GM19452 (cell line): ENCODE measurements at regions not wholly inside any gene's neighbourhood (a gene's known extent, or its start where the extent isn't known, plus 50 kb on each side); places are given as distances from the start of the nearest gene placed in this dataset.

Source experiments
- ATAC-seq: cut with Tn5 transposase; IDR thresholded peaks from one replicate; pipeline ENCODE4 v1.9.1; 2021; ENCODE audit not compliant: unreplicated experiment

GRCh38 chr5:31049936-31050704, 143.4 kb upstream of the CDH6 start:
- no peak for ATAC-seq

DNA sequence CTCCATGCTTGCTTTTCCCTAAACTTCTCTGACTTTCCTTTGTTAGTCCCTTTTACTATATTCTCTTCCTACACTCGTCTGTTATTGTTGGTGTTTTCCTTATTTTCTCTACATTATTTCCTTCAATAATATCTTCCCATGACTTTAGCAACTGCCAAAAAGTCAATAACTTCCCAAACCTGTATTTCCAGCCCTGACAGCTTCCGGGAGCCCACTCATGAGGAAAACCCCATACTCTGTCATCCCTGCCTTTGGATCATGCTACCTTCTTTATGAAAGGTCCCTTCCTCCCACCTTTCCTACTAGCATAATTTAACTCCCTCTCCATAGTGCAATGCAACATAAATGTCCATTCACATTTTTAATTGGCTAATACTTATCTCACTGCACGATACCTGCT, 144.0 kb upstream of the CDH6 start:
- ATAC-seq, result no peak

- no peak for ATAC-seq
These were observed 144.9 kb upstream of the CDH6 start for GRCh38 chr5:31048282-31049270.

DNA sequence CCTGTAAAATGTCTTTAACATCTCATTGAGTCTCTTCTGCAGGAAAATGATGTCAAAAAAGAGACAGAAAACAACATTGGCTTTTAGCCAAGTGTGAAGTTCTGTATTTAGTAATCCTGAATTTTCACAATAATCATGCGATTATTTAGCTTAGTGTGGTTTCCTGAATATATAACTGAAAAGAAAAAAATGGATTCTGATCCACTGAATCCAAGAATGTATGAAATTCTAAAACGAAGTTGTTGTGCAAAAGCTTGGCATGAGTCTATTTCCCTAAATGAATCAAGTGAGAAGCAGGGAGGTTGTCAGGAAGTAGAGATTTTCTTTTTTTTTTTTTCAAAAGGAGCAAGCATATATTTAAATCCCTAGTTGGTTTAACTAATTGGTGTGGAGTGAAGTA, 145.9 kb upstream of the CDH6 start:
- ATAC-seq, result no peak

DNA sequence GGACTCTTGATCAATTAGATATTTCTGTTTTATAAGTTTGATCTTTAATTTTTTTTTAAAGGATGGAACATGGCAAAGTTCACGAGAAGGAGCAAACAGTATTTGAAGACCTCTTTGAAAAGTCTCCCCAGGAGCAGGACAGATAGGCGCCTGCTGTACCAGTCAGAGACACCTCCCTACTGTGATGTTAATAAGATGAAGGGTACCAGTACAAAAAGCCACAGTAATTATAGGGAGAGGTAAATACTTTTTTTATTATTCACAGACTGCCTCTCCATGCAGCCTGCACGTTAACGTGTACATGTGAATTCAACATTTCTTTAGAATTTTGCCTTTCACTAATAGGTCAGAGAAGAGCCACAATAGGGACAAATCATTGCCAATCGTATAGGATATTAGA, 146.5 kb upstream of the CDH6 start:
- ATAC-seq, result no peak

- ATAC-seq, result no peak
These were observed 157.1 kb upstream of the CDH6 start for GRCh38 chr5:31036411-31036810.

GRCh38 chr5:31033295-31033694, 160.2 kb upstream of the CDH6 start:
- ATAC-seq, result no peak

DNA sequence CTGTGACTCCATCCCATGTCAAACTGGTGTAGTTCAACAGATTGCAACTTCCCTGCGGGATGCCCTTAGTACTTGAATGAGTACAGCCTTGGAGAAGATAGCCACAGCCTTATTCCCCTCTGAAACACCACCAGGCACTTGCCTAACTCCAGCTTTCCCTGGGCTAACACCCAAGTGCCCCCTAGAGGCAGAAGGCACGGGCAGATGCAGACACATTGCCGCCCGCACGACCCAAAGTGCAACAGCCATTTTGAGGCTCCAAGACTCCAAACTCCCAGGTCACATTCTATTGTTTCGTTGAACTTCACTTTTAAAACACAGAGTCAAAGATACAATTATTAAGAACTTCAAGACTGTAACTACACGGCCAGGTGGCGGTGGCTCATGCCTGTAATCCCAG, 163.6 kb upstream of the CDH6 start:
- ATAC-seq, result no peak

- ATAC-seq, result no peak
These were observed 165.8 kb upstream of the CDH6 start for GRCh38 chr5:31027721-31028120.

GRCh38 chr5:31023105-31023504, 170.4 kb upstream of the CDH6 start:
- no peak for ATAC-seq

- ATAC-seq, result no peak
These were observed 172.3 kb upstream of the CDH6 start for GRCh38 chr5:31021181-31021624.

- no peak for ATAC-seq
These were observed 185.3 kb upstream of the CDH6 start for GRCh38 chr5:31008231-31008630.

DNA sequence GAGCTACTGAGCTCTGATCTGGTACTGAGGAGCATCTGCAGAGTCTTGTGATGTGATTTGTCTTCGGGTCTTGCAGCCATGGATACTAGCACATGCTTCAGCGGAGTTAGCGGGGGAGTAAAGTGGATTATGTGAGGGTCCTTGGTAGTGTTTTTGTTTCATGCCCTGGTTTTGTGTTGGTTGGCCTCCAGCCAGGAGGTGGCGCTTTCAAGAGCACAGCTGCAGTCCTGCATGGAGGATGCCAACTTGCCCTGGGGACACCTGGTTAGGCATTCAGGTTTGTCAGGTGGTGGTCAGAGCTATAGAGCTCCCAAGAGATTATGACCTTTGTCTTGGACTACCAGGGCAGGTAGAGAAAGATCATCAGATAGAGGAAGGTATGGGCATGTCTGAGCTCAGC, 185.8 kb upstream of the CDH6 start:
- no peak for ATAC-seq

DNA sequence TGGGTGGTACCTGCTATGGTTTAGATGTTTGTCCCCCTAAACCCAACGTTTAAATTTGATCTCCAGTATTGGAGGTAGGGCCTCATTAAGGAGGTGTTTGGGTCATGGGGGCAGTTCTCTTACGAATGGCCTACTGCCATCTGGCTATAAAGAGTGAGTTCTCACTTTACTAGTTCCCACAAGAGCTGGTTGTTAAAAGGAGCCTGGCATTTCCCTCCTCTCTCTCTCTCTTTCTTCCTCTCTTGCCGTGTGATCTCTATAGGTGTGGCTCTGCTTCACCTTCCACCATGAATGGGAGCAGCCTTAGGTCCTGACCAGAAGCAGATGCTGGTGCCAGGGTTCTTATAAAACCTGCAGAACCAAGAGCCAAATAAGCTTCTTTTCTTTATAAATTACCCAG, 193.2 kb upstream of the CDH6 start:
- no peak for ATAC-seq

DNA sequence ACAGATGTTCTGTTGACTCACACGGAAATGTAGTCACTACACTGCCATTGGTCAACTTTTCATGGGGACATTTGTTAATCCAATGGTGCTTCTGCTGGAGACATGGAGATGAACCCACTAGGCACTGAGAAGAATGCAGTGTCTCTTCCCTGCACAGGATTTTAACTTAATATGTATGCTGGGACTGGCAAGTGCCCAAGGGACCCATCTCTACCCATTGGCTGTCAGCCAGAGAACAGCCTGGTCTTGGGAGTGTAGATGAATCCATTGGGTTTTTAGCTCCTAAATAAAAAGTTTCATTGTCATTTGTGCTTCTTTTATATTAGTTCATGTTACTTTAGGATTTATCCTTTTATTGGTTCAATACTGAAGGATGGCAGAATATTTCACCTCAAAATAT, 195.8 kb upstream of the CDH6 start:
- ATAC-seq, result no peak

- ATAC-seq, result no peak
These were observed 198.6 kb upstream of the CDH6 start for GRCh38 chr5:30994902-30995301.

GRCh38 chr5:30994176-30994575, 199.3 kb upstream of the CDH6 start:
- ATAC-seq, result no peak

GRCh38 chr5:30991462-30991861, 202.0 kb upstream of the CDH6 start:
- ATAC-seq, result no peak

GRCh38 chr5:30981576-30981975, 211.9 kb upstream of the CDH6 start:
- no peak for ATAC-seq

GRCh38 chr5:30968971-30969370, 224.5 kb upstream of the CDH6 start:
- no peak for ATAC-seq

GRCh38 chr5:30960036-30960435, 233.4 kb upstream of the CDH6 start:
- ATAC-seq, result no peak

GRCh38 chr5:30959238-30959637, 234.2 kb upstream of the CDH6 start:
- no peak for ATAC-seq
